ENCODE measurements at regions not wholly inside any gene's neighbourhood (a gene's known extent, or its start where the extent isn't known, plus 50 kb on each side); places are given as distances from the start of the nearest gene placed in this dataset.

- TF ChIP-seq, protein P1, sequence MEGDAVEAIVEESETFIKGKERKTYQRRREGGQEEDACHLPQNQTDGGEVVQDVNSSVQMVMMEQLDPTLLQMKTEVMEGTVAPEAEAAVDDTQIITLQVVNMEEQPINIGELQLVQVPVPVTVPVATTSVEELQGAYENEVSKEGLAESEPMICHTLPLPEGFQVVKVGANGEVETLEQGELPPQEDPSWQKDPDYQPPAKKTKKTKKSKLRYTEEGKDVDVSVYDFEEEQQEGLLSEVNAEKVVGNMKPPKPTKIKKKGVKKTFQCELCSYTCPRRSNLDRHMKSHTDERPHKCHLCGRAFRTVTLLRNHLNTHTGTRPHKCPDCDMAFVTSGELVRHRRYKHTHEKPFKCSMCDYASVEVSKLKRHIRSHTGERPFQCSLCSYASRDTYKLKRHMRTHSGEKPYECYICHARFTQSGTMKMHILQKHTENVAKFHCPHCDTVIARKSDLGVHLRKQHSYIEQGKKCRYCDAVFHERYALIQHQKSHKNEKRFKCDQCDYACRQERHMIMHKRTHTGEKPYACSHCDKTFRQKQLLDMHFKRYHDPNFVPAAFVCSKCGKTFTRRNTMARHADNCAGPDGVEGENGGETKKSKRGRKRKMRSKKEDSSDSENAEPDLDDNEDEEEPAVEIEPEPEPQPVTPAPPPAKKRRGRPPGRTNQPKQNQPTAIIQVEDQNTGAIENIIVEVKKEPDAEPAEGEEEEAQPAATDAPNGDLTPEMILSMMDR (IDR thresholded peaks at IDR 0.05; ENCODE audit: low read depth, low read length, missing input control) = no peak
- TF ChIP-seq, protein P2, sequence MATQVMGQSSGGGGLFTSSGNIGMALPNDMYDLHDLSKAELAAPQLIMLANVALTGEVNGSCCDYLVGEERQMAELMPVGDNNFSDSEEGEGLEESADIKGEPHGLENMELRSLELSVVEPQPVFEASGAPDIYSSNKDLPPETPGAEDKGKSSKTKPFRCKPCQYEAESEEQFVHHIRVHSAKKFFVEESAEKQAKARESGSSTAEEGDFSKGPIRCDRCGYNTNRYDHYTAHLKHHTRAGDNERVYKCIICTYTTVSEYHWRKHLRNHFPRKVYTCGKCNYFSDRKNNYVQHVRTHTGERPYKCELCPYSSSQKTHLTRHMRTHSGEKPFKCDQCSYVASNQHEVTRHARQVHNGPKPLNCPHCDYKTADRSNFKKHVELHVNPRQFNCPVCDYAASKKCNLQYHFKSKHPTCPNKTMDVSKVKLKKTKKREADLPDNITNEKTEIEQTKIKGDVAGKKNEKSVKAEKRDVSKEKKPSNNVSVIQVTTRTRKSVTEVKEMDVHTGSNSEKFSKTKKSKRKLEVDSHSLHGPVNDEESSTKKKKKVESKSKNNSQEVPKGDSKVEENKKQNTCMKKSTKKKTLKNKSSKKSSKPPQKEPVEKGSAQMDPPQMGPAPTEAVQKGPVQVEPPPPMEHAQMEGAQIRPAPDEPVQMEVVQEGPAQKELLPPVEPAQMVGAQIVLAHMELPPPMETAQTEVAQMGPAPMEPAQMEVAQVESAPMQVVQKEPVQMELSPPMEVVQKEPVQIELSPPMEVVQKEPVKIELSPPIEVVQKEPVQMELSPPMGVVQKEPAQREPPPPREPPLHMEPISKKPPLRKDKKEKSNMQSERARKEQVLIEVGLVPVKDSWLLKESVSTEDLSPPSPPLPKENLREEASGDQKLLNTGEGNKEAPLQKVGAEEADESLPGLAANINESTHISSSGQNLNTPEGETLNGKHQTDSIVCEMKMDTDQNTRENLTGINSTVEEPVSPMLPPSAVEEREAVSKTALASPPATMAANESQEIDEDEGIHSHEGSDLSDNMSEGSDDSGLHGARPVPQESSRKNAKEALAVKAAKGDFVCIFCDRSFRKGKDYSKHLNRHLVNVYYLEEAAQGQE (IDR thresholded peaks at IDR 0.05) = no peak
- no peak for TF ChIP-seq RXRA (IDR thresholded peaks at IDR 0.05)
- TF ChIP-seq MAX (IDR thresholded peaks at IDR 0.05) = no peak
- no peak for TF ChIP-seq RAD21 (IDR thresholded peaks at IDR 0.05)
- TF ChIP-seq ZBTB33 (IDR thresholded peaks at IDR 0.05) = no peak
- no peak for TF ChIP-seq HNF4G (IDR thresholded peaks at IDR 0.05)
- TF ChIP-seq YY1 (IDR thresholded peaks at IDR 0.05) = no peak
- TF ChIP-seq TAF1 (conservative IDR thresholded peaks at IDR 0.05) = no peak
Measured at GRCh38 chr6:48568856-48569255, 457.9 kb upstream of the PTCHD4 start.

Measured in liver (tissue), 3 donors.